Esophagus squamous epithelium (tissue), 5 donors: ENCODE measurements at regions not wholly inside any gene's neighbourhood (a gene's known extent, or its start where the extent isn't known, plus 50 kb on each side); places are given as distances from the start of the nearest gene placed in this dataset.

Experiments
- DNase-seq: peaks from one replicate; lab custom pipeline; 2025; lab: John Stamatoyannopoulos, UW
- H3K27ac ChIP-seq, 4 donors: fragments of 200-600 bp; sonication (generic); one replicate each; pipeline ENCODE4 v1.5.1; 2016 to 2019; ENCODE audit warnings: mild to moderate bottlenecking in 1 of 4
- H3K27me3 ChIP-seq, 4 donors: fragments of 200-600 bp; sonication (generic); 1 replicate in 3 of 4; 2 replicates in 1 of 4; pipeline versions ENCODE4 v1.5.1 to v1.6.0; 2017 to 2021; ENCODE audit warnings: antibody characterized with exemption in 1 of 4
- H3K36me3 ChIP-seq, 3 donors: fragments of 200-600 bp; sonication (generic); one replicate each; pipeline ENCODE4 v1.5.1; 2016 to 2019
- H3K4me1 ChIP-seq, 3 donors: fragments of 200-600 bp; sonication (generic); one replicate each; pipeline ENCODE4 v1.5.1; 2017 to 2019
- H3K4me3 ChIP-seq, 4 donors: fragments of 200-600 bp; sonication (generic); 1 replicate in 3 of 4; 2 replicates in 1 of 4; pipeline ENCODE4 v1.5.1; 2016 to 2019; ENCODE audit warnings: mild to moderate bottlenecking in 2 of 4, moderate library complexity in 1 of 4
- H3K9me3 ChIP-seq, 3 donors: fragments of 200-600 bp; sonication (generic); one replicate each; pipeline ENCODE4 v1.5.1; 2016 to 2019
- CTCF ChIP-seq, 6 experiments: fragments of 450-650 bp in 4 of 6; fragments of 200-600 bp in 2 of 6; sonication (generic) in 2 of 6; IDR thresholded peaks; one replicate each; pipeline ENCODE4 v1.5.1; 2016 to 2019; ENCODE audit warnings: antibody characterized with exemption in 6 of 6, mild to moderate bottlenecking in 4 of 6, moderate library complexity in 4 of 6
- POLR2A ChIP-seq, 4 donors: fragments of 450-650 bp; IDR thresholded peaks; one replicate each; pipeline ENCODE4 v1.6.1; 2017; ENCODE audit warnings: antibody characterized with exemption in 4 of 4, mild to moderate bottlenecking in 4 of 4, moderate library complexity in 3 of 4
- WGBS, 2 donors: methylation state at CpG; one replicate each; pipeline ENCODE4 v1.1.5; 2018; 5-methylcytosine and 5-hydroxymethylcytosine counted together
- intact Hi-C: fragments of 100-400 bp; cut with DNase I; formaldehyde crosslinking; loops from one replicate; pipeline ENCODE4 v1.15.0; 2022
- donor health status: DM: yes; HTN: yes; CAD: no.

- intact Hi-C loops: no loop called here
- Histone ChIP-seq H3K4me3 (no peak overlapping the region), H3K4me1 (no peaks in the 10 kb centered on the region), H3K27me3 (no peaks in the 10 kb centered on the region), H3K27ac (no peak overlapping the region), H3K36me3 (no peaks in the 10 kb centered on the region), H3K9me3 (no peaks in the 10 kb centered on the region)
- 52 to 100% methylated on average over 2 of the region's 2 CpGs for WGBS, 2 donors
- DNase-seq: no peak
- TF ChIP-seq POLR2A (IDR thresholded peaks at IDR 0.05) (no peak), CTCF (IDR thresholded peaks at IDR 0.05) (no peak)
Observed at GRCh38 chr7:41892356-41893100, 189.6 kb upstream of the INHBA start.

- Histone ChIP-seq H3K4me3 (no peak overlapping the region), H3K4me1 (peaks cover 0 to 6% (median 4%) of the 10 kb centered on the region in 3 donors), H3K27me3 (no peaks in the 10 kb centered on the region), H3K9me3 (no peaks in the 10 kb centered on the region), H3K36me3 (no peaks in the 10 kb centered on the region), H3K27ac (no peak overlapping the region)
- DNase-seq: no peak
- 74 to 89% methylated on average over 7 to 8 of the region's 8 CpGs for WGBS, 2 donors
- intact Hi-C loops: no loop called here
- TF ChIP-seq CTCF (IDR thresholded peaks at IDR 0.05) (no peak), POLR2A (IDR thresholded peaks at IDR 0.05) (no peak)
Observed at GRCh38 chr7:41891950-41892349, 189.1 kb upstream of the INHBA start.

GRCh38 chr7:41890631-41891274 lies 187.9 kb upstream of the INHBA start:
- no peak overlapping the region for H3K4me3 ChIP-seq
- intact Hi-C loops: no loop called here
- 63 to 69% methylated on average over 7 of the region's 9 CpGs for WGBS, 2 donors
- no peaks in the 10 kb centered on the region for H3K27me3 ChIP-seq
- no peak for TF ChIP-seq CTCF (IDR thresholded peaks at IDR 0.05)
- no peaks in the 10 kb centered on the region for H3K9me3 ChIP-seq
- H3K27ac ChIP-seq: no peak overlapping the region
- DNase-seq: no peak
- H3K4me1 ChIP-seq: peaks cover 0 to 16% (median 10%) of the 10 kb centered on the region in 3 donors
- H3K36me3 ChIP-seq: no peaks in the 10 kb centered on the region

GRCh38 chr7:41889472-41889871 lies 186.6 kb upstream of the INHBA start:
- no peak for DNase-seq
- intact Hi-C loops: no loop called here
- Histone ChIP-seq H3K27me3 (no peaks in the 10 kb centered on the region), H3K36me3 (no peaks in the 10 kb centered on the region), H3K4me1 (peaks cover 0 to 19% (median 10%) of the 10 kb centered on the region in 3 donors), H3K27ac (no peak overlapping the region), H3K4me3 (no peak overlapping the region), H3K9me3 (no peaks in the 10 kb centered on the region)
- WGBS, 2 donors: 89 to 93% methylated on average over 3 to 4 of the region's 4 CpGs
- no peak for TF ChIP-seq CTCF (IDR thresholded peaks at IDR 0.05)

- TF ChIP-seq CTCF (IDR thresholded peaks at IDR 0.05) (no peak), POLR2A (IDR thresholded peaks at IDR 0.05) (no peak)
- no peak for DNase-seq
- Histone ChIP-seq H3K9me3 (no peaks in the 10 kb centered on the region), H3K27ac (no peak overlapping the region), H3K4me1 (peaks cover 0 to 19% (median 10%) of the 10 kb centered on the region in 3 donors), H3K27me3 (no peaks in the 10 kb centered on the region), H3K36me3 (no peaks in the 10 kb centered on the region), H3K4me3 (no peak overlapping the region)
- intact Hi-C loops: no loop called here
- 60 to 65% methylated on average over 4 of the region's 5 CpGs for WGBS, 2 donors
Observed at GRCh38 chr7:41889040-41889439, 186.2 kb upstream of the INHBA start.
